Ishikawa (cell line): ENCODE measurements at regions not wholly inside any gene's neighbourhood (a gene's known extent, or its start where the extent isn't known, plus 50 kb on each side); places are given as distances from the start of the nearest gene placed in this dataset.

ENCODE experiments used
- CEBPB ChIP-seq: IDR thresholded peaks from 2 replicates; pipeline ENCODE4 v1.6.1; 2012
- CREB1 ChIP-seq: IDR thresholded peaks from 2 replicates; pipeline ENCODE4 v1.6.1; 2012; ENCODE audit warnings: low read depth
- EGR1 ChIP-seq: IDR thresholded peaks from 2 replicates; pipeline ENCODE4 v1.6.1; 2012
- EP300 ChIP-seq: IDR thresholded peaks from 2 replicates; pipeline ENCODE4 v1.6.1; 2012; ENCODE audit warnings: borderline replicate concordance
- FOXM1 ChIP-seq: IDR thresholded peaks from 2 replicates; pipeline ENCODE4 v1.6.1; 2012; ENCODE audit warnings: low read depth, borderline replicate concordance
- MAX ChIP-seq: IDR thresholded peaks from 2 replicates; pipeline ENCODE4 v1.6.1; 2012
- NFIC ChIP-seq: IDR thresholded peaks from 2 replicates; pipeline ENCODE4 v1.6.1; 2012
- RAD21 ChIP-seq: IDR thresholded peaks from 2 replicates; pipeline ENCODE4 v1.6.1; 2012; ENCODE audit warnings: low read depth
- REST ChIP-seq: IDR thresholded peaks from 2 replicates; pipeline ENCODE4 v1.6.1; 2012; ENCODE audit warnings: low read depth, mild to moderate bottlenecking
- TAF1 ChIP-seq: IDR thresholded peaks from 2 replicates; pipeline ENCODE4 v1.6.1; 2012; ENCODE audit warnings: low read depth, mild to moderate bottlenecking
- TCF12 ChIP-seq: IDR thresholded peaks from 2 replicates; pipeline ENCODE4 v1.6.1; 2012; ENCODE audit warnings: low read depth
- TEAD4 ChIP-seq: IDR thresholded peaks from 2 replicates; pipeline ENCODE4 v1.6.1; 2012
- USF1 ChIP-seq: IDR thresholded peaks from 2 replicates; pipeline ENCODE4 v1.6.1; 2012
- YY1 ChIP-seq: IDR thresholded peaks from 2 replicates; pipeline ENCODE4 v1.6.1; 2012; ENCODE audit warnings: low read depth

GRCh38 chr9:120161776-120162175 is 418.2 kb downstream of the CDK5RAP2 start:
- TF ChIP-seq CREB1 (no peak), USF1 (no peak), TAF1 (no peak), RAD21 (no peak), TEAD4 (no peak), FOXM1 (no peak), EP300 (no peak), EGR1 (no peak), CEBPB (no peak), YY1 (no peak), NFIC (no peak), REST (no peak), MAX (no peak), TCF12 (no peak)
